GM12865 (cell line): ENCODE measurements at regions not wholly inside any gene's neighbourhood (a gene's known extent, or its start where the extent isn't known, plus 50 kb on each side); places are given as distances from the start of the nearest gene placed in this dataset.
A peak's percentile ranks its signal among the peaks of the same experiment; 100 is the strongest.

Experiments
- DNase-seq: peaks from one replicate; pipeline ENCODE4 v3.0.0; 2010; ENCODE audit warnings: low read depth
- H3K4me3 ChIP-seq: 2 replicates; pipeline ENCODE4 v1.5.1; 2011; ENCODE audit warnings: mild to moderate bottlenecking, low read depth, low read length, control low read depth
- CTCF ChIP-seq: IDR thresholded peaks from 2 replicates; pipeline ENCODE4 v1.5.1; 2011; ENCODE audit warnings: low read length, control low read depth, low read depth, inconsistent platforms; ENCODE audit not compliant: insufficient read depth; ENCODE audit errors: missing control alignments

- H3K4me3 ChIP-seq: no peak overlapping the region
- DNase-seq: no peak
- no peak for TF ChIP-seq CTCF
Measured at GRCh38 chr5:54616031-54616430, 98.5 kb downstream of the SNX18 start.

GRCh38 chr5:54615381-54615780 is 97.8 kb downstream of the SNX18 start:
- TF ChIP-seq CTCF: no peak
- no peak overlapping the region for H3K4me3 ChIP-seq
- DNase-seq: no peak

GRCh38 chr5:54612711-54613110 is 95.2 kb downstream of the SNX18 start:
- no peak for DNase-seq
- H3K4me3 ChIP-seq: no peak overlapping the region
- no peak for TF ChIP-seq CTCF

- TF ChIP-seq CTCF: no peak
- DNase-seq: no peak
- no peak overlapping the region for H3K4me3 ChIP-seq
Measured at GRCh38 chr5:54611290-54611951, 93.9 kb downstream of the SNX18 start.

GRCh38 chr5:54610197-54610944 is 92.8 kb downstream of the SNX18 start:
- DNase-seq: peak; percentile 72
- no peak overlapping the region for H3K4me3 ChIP-seq
- TF ChIP-seq CTCF: no peak

- H3K4me3 ChIP-seq: no peak overlapping the region
- no peak for TF ChIP-seq CTCF
- no peak for DNase-seq
Measured at GRCh38 chr5:54608423-54609085, 91.0 kb downstream of the SNX18 start.
